GM12878 (cell line): ENCODE measurements at regions not wholly inside any gene's neighbourhood (a gene's known extent, or its start where the extent isn't known, plus 50 kb on each side); places are given as distances from the start of the nearest gene placed in this dataset.

Experiments
- CBFB ChIP-seq: IDR thresholded peaks from 2 replicates; pipeline ENCODE4 v1.6.1; 2016; ENCODE audit warnings: antibody characterized with exemption, low read depth
- CHD4 ChIP-seq: fragments of 200-600 bp; sonication (generic); IDR thresholded peaks from 2 replicates; pipeline ENCODE4 v1.6.1; 2016; ENCODE audit warnings: mild to moderate bottlenecking
- EED ChIP-seq: sonication (generic); IDR thresholded peaks from 2 replicates; pipeline ENCODE4 v1.6.1; 2016; ENCODE audit warnings: antibody characterized with exemption, low read depth
- FOXK2 ChIP-seq: fragments of 450-650 bp; IDR thresholded peaks from 2 replicates; pipeline ENCODE4 v1.6.1; 2017; ENCODE audit warnings: mild to moderate bottlenecking, moderate library complexity
- FOXM1 ChIP-seq: IDR thresholded peaks from 2 replicates; pipeline ENCODE4 v1.6.1; 2012; ENCODE audit warnings: low read depth, mild to moderate bottlenecking, inconsistent platforms, low read length, moderate library complexity
- GATAD2B ChIP-seq: fragments of 450-650 bp; conservative IDR thresholded peaks from 2 replicates; pipeline ENCODE4 v1.6.1; 2017; ENCODE audit warnings: low read depth, mild to moderate bottlenecking, moderate library complexity
- JUNB ChIP-seq: IDR thresholded peaks from 2 replicates; pipeline ENCODE4 v1.6.1; 2016; ENCODE audit warnings: antibody characterized with exemption, mild to moderate bottlenecking
- JUND ChIP-seq: IDR thresholded peaks from 2 replicates; pipeline ENCODE4 v1.6.1; 2012; ENCODE audit warnings: low read depth, mild to moderate bottlenecking, low read length, improper control_type of control experiment, moderate library complexity
- MTA2 ChIP-seq: fragments of 450-650 bp; IDR thresholded peaks from 2 replicates; pipeline ENCODE4 v1.6.1; 2016; ENCODE audit warnings: low read depth, mild to moderate bottlenecking, moderate library complexity
- MTA3 ChIP-seq: IDR thresholded peaks from 2 replicates; pipeline ENCODE4 v1.6.1; 2012; ENCODE audit warnings: low read length, inconsistent platforms, borderline replicate concordance
- NFXL1 ChIP-seq: fragments of 450-650 bp; IDR thresholded peaks from 2 replicates; pipeline ENCODE4 v1.6.1; 2017; ENCODE audit warnings: antibody characterized with exemption, mild to moderate bottlenecking, borderline replicate concordance
- NR2C2 ChIP-seq: IDR thresholded peaks from 2 replicates; pipeline ENCODE4 v1.6.1; 2011; ENCODE audit warnings: borderline replicate concordance, low read depth; ENCODE audit not compliant: control insufficient read depth, insufficient read length
- NR2F1 ChIP-seq: fragments of 450-650 bp; conservative IDR thresholded peaks from 2 replicates; pipeline ENCODE4 v1.6.1; 2017; ENCODE audit warnings: mild to moderate bottlenecking
- NRF1 ChIP-seq: conservative IDR thresholded peaks from 2 replicates; pipeline ENCODE4 v1.6.1; 2011; ENCODE audit warnings: mild to moderate bottlenecking, low read depth, low read length, improper control_type of control experiment
- RFX5 ChIP-seq: IDR thresholded peaks from 2 replicates; pipeline ENCODE4 v1.6.1; 2011; ENCODE audit warnings: low read depth, low read length, improper control_type of control experiment
- STAT3 ChIP-seq: IDR thresholded peaks from 2 replicates; pipeline ENCODE4 v1.6.1; 2011; ENCODE audit warnings: low read depth, low read length, improper control_type of control experiment
- TF ChIP-seq, protein P1 (sequence below): fragments of 450-650 bp; IDR thresholded peaks from 2 replicates; pipeline ENCODE4 v1.6.1; 2018; ENCODE audit warnings: borderline replicate concordance, mild to moderate bottlenecking; ENCODE audit not compliant: partially characterized antibody
- TF ChIP-seq, protein P2 (sequence below): fragments of 450-650 bp; IDR thresholded peaks from 2 replicates; pipeline ENCODE4 v1.6.1; 2014; ENCODE audit warnings: mild to moderate bottlenecking
- TF ChIP-seq, protein P3 (sequence below): IDR thresholded peaks from 2 replicates; pipeline ENCODE4 v1.6.1; 2012; ENCODE audit warnings: improper control_type of control experiment, low read depth, low read length; ENCODE audit not compliant: insufficient replicate concordance
- TF ChIP-seq, protein P4 (sequence below): fragments of 450-650 bp; IDR thresholded peaks from 2 replicates; pipeline ENCODE4 v1.6.1; 2016; ENCODE audit warnings: mild to moderate bottlenecking

DNA sequence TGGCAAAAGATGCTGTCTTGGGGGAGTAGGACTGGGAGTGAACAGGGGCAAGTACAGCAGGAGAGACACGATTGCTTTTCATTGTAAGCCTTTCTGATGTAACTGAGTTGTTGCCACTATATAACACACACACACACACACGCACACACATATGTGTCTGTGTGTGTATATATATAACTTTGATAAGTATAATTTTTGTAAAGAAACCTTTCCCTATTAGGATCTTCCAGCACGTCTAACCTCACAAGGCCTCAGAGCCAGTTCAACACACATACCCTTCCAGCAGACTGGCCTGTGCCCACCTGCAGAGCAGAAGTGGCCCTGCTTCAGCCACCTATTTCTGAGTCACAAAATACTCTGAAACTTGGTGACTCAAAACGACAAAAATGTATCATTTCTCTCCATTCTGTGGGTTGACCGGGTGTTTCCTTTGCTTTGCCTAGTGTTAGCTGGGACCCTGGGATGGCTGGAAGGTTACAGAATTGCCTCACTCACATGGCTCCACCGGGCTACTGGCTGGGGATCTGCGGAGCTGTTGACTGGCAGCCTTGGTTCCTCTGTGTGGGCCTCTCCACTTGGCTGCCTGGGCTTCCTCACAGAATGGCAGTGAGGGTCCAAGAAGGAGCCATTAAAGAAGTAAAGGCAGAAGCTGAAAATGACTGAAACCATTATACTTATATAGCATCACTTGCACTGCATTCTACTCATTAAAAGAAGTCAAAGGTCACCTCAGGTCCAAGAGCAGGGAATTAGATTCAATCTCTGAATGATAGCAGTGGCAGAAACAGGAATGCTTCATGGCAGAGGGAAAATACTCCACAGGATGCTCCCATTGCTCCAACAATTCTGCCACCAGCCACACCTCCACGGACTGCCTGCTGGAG, 126.4 kb downstream of the BANF2 start (continued):
- TF ChIP-seq, protein P1, sequence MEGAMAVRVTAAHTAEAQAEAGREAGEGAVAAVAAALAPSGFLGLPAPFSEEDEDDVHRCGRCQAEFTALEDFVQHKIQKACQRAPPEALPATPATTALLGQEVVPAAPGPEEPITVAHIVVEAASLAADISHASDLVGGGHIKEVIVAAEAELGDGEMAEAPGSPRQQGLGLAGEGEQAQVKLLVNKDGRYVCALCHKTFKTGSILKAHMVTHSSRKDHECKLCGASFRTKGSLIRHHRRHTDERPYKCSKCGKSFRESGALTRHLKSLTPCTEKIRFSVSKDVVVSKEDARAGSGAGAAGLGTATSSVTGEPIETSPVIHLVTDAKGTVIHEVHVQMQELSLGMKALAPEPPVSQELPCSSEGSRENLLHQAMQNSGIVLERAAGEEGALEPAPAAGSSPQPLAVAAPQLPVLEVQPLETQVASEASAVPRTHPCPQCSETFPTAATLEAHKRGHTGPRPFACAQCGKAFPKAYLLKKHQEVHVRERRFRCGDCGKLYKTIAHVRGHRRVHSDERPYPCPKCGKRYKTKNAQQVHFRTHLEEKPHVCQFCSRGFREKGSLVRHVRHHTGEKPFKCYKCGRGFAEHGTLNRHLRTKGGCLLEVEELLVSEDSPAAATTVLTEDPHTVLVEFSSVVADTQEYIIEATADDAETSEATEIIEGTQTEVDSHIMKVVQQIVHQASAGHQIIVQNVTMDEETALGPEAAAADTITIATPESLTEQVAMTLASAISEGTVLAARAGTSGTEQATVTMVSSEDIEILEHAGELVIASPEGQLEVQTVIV, result no peak
- TF ChIP-seq RFX5 (no peak), GATAD2B (no peak), MTA2 (peak; percentile 66), NFXL1 (no peak), NRF1 (no peak), JUND (peak; percentile 86; the same call in 1 of the 2 replicates), NR2C2 (no peak), CHD4 (no peak), NR2F1 (peak; percentile 79), MTA3 (peak; percentile 99), STAT3 (0 out of 2 replicates have a peak, but pooled peaks have one; percentile 26), JUNB (peak; percentile 100), FOXM1 (peak; percentile 98), CBFB (peak; percentile 98), EED (peak; percentile 100), FOXK2 (no peak)
- TF ChIP-seq, protein P2, sequence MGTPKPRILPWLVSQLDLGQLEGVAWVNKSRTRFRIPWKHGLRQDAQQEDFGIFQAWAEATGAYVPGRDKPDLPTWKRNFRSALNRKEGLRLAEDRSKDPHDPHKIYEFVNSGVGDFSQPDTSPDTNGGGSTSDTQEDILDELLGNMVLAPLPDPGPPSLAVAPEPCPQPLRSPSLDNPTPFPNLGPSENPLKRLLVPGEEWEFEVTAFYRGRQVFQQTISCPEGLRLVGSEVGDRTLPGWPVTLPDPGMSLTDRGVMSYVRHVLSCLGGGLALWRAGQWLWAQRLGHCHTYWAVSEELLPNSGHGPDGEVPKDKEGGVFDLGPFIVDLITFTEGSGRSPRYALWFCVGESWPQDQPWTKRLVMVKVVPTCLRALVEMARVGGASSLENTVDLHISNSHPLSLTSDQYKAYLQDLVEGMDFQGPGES, result no peak
- TF ChIP-seq, protein P3, sequence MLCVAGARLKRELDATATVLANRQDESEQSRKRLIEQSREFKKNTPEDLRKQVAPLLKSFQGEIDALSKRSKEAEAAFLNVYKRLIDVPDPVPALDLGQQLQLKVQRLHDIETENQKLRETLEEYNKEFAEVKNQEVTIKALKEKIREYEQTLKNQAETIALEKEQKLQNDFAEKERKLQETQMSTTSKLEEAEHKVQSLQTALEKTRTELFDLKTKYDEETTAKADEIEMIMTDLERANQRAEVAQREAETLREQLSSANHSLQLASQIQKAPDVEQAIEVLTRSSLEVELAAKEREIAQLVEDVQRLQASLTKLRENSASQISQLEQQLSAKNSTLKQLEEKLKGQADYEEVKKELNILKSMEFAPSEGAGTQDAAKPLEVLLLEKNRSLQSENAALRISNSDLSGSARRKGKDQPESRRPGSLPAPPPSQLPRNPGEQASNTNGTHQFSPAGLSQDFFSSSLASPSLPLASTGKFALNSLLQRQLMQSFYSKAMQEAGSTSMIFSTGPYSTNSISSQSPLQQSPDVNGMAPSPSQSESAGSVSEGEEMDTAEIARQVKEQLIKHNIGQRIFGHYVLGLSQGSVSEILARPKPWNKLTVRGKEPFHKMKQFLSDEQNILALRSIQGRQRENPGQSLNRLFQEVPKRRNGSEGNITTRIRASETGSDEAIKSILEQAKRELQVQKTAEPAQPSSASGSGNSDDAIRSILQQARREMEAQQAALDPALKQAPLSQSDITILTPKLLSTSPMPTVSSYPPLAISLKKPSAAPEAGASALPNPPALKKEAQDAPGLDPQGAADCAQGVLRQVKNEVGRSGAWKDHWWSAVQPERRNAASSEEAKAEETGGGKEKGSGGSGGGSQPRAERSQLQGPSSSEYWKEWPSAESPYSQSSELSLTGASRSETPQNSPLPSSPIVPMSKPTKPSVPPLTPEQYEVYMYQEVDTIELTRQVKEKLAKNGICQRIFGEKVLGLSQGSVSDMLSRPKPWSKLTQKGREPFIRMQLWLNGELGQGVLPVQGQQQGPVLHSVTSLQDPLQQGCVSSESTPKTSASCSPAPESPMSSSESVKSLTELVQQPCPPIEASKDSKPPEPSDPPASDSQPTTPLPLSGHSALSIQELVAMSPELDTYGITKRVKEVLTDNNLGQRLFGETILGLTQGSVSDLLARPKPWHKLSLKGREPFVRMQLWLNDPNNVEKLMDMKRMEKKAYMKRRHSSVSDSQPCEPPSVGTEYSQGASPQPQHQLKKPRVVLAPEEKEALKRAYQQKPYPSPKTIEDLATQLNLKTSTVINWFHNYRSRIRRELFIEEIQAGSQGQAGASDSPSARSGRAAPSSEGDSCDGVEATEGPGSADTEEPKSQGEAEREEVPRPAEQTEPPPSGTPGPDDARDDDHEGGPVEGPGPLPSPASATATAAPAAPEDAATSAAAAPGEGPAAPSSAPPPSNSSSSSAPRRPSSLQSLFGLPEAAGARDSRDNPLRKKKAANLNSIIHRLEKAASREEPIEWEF, result no peak
- TF ChIP-seq, protein P4, sequence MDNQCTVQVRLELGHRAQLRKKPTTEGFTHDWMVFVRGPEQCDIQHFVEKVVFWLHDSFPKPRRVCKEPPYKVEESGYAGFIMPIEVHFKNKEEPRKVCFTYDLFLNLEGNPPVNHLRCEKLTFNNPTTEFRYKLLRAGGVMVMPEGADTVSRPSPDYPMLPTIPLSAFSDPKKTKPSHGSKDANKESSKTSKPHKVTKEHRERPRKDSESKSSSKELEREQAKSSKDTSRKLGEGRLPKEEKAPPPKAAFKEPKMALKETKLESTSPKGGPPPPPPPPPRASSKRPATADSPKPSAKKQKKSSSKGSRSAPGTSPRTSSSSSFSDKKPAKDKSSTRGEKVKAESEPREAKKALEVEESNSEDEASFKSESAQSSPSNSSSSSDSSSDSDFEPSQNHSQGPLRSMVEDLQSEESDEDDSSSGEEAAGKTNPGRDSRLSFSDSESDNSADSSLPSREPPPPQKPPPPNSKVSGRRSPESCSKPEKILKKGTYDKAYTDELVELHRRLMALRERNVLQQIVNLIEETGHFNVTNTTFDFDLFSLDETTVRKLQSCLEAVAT, result no peak
